GM18861 (cell line): ENCODE measurements at regions not wholly inside any gene's neighbourhood (a gene's known extent, or its start where the extent isn't known, plus 50 kb on each side); places are given as distances from the start of the nearest gene placed in this dataset.
"Not testable (repeated sequence)": the region's sequence is repeated elsewhere in the genome, so short reads cannot be mapped to it uniquely, and the experiment has no call there.

Source experiments
- ATAC-seq: cut with Tn5 transposase; IDR thresholded peaks from one replicate; pipeline ENCODE4 v1.9.1; 2021; ENCODE audit not compliant: unreplicated experiment

- ATAC-seq = no peak
These were observed 769.9 kb upstream of the SLITRK6 start for GRCh38 chr13:86569119-86569518.

GRCh38 chr13:86569974-86570373, 770.8 kb upstream of the SLITRK6 start:
- no peak for ATAC-seq

GRCh38 chr13:86572115-86572514, 772.9 kb upstream of the SLITRK6 start:
- no peak for ATAC-seq

- no peak for ATAC-seq
These were observed 780.4 kb upstream of the SLITRK6 start for GRCh38 chr13:86579662-86580061.

DNA sequence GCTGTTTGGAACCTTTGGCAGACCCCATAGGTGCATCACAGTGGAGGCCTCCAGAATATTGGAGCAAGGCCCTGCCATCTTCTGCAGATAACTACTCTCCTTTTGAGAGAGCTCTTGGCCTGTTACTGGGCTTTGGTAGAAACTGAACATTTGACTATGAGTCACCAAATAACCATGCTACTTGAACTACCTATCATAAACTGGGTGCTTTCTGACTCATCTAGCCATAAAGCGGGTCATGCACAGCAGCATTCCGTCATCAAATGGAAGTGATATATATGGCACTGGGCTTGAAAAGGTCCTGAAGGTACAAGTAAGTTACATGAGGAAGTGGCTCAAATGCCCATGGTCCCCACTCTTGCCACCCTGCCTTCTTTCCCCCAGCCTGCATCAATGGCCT, 782.5 kb upstream of the SLITRK6 start:
- no peak for ATAC-seq

- no peak for ATAC-seq
These were observed 785.1 kb upstream of the SLITRK6 start for GRCh38 chr13:86584301-86584700.

DNA sequence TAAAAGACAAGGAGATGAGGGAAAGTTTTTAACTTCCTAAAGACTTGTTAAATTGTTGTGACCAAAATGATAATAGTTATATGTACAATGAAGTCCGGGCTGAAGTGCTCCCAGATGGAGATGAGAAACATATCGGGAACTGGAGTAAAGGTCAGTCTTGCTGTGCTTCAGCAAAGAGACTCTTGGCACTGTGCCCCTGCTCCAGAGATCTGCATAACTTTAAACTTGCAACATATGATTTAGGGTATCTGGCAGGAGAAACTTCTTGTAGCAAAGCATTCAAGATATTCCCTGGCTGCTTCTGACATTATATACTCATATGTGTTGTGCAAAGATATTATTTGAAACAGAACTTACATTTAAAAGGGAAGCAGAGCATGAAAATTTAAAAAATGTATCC, 786.6 kb upstream of the SLITRK6 start:
- ATAC-seq = no peak

DNA sequence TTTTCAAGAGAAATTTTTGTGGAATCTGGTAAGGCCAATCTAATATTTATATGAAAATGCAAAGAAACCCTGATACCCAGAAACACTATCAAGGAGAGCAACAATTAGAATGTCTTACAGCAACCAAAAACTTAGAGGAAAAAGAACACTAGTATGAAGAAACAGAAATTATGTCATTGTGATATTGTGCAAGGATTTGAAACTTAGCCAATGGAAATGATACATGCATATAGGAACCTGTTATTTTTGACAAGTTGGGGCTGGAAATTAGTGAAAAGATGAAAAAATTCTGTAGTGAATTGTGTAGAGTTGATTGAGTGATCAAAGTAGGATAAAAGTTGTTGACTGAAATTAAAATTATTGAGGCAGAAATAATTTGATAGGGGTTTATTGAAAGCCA, 792.6 kb upstream of the SLITRK6 start:
- ATAC-seq = no peak

GRCh38 chr13:86601351-86601750, 802.1 kb upstream of the SLITRK6 start:
- ATAC-seq = no peak

DNA sequence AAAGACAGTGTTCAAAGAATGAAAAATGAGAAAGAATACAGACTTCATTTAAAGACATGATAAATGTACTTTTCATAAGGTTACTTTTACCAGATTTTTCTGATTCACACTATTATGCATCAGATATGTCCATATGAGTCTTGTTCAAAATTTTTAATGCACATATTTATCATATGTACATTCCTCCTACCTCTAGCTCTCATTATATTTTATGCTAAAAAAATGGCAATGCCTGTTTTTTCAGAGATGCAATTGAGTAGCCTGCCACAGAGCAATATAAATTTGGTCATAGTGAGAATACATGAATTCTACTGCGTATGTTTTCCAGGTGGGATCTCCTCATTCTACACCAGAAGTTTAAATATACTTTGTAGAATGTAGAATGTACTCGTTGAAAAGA, 807.0 kb upstream of the SLITRK6 start:
- no peak for ATAC-seq

GRCh38 chr13:86608701-86609100, 809.5 kb upstream of the SLITRK6 start:
- no peak for ATAC-seq

DNA sequence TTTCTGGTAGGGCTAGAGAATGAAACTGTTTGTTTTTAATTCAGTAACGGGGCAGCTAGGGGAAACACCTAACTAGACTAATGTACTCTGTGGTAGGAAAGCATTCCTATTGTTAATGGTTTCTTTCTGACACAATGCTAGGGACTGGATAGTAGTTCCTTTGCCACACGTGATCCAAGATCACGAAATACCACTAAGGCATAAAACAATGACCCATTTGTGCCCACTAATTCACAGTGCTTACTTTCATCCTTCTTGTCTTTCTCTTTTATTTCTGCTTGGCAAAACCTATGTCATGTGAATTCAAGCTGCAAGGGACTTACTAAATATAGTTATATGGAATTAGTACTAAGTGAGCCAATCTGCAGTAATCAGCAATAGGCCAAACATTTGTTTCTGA, 834.1 kb upstream of the SLITRK6 start:
- ATAC-seq = no peak

- ATAC-seq = not testable (repeated sequence)
These were observed 852.0 kb upstream of the SLITRK6 start for GRCh38 chr13:86651171-86651570.

- ATAC-seq = no peak
These were observed 853.8 kb upstream of the SLITRK6 start for GRCh38 chr13:86653009-86653408.

GRCh38 chr13:86655561-86655960, 856.3 kb upstream of the SLITRK6 start:
- ATAC-seq = no peak

DNA sequence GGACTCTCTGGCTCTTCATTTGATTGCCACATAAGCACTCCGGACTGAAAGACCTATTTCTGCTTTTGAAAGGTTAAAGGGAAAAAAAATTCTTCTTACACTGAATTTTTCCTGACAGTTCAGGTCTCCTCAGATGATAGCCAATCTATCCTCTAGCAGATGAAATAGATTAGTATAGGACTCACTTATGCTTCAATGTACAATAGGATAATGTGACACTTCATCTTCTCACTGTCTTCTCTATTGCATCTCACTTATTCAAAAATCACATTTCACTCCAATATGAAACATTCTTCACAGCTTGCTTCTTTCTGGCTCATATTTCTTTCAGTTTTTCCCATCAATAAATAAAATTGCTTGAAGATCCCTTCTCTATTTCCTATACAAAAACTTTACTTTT, 860.9 kb upstream of the SLITRK6 start:
- ATAC-seq = no peak

DNA sequence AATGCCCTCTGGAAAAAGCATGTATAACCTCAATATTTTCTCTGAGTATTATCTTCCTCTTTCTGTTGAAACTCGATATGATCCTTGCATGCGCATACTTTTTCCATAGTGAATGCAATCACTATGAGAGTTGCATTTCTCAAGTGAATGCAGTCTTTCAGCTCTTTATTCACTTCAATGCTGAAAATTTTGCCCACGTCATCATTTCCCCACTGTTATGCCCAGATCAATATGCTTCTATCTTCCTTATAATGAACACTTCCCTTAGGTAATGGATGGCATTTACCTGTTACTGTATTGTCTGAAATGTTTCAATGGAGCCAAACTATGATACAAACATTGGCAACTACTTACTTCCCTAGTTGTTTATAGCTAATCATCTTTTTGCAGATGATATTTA, 866.6 kb upstream of the SLITRK6 start:
- ATAC-seq = no peak

GRCh38 chr13:86673931-86674431, 874.8 kb upstream of the SLITRK6 start:
- ATAC-seq = no peak

GRCh38 chr13:86681223-86681622, 882.0 kb upstream of the SLITRK6 start:
- ATAC-seq = no peak

DNA sequence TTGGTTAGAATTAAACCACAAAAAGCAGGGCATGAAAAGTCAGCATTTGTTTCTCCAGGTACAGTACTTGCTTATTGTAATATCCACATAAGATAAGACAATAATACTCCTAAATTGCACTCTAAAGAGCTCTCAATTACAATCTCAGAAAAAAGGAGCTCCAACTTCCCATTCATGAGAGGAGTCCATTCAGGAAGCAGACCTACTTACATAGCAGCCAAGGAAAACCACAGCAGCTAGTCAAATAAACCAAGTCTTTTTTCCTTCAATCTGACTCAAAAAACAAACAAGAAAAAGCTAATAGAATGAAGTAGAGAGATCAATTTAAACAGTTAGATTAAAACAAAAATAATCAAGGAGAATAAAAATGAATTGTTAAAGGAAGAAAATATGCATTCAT, 885.2 kb upstream of the SLITRK6 start:
- no peak for ATAC-seq

- no peak for ATAC-seq
These were observed 890.7 kb upstream of the SLITRK6 start for GRCh38 chr13:86689911-86690310.

- ATAC-seq = no peak
These were observed 893.1 kb upstream of the SLITRK6 start for GRCh38 chr13:86692291-86692690.

- no peak for ATAC-seq
These were observed 910.8 kb upstream of the SLITRK6 start for GRCh38 chr13:86710013-86710412.

GRCh38 chr13:86710896-86711295, 911.7 kb upstream of the SLITRK6 start:
- no peak for ATAC-seq
